Spleen (tissue), 11 donors: ENCODE measurements at regions not wholly inside any gene's neighbourhood (a gene's known extent, or its start where the extent isn't known, plus 50 kb on each side); places are given as distances from the start of the nearest gene placed in this dataset.

ENCODE experiments used
- DNase-seq: peaks from one replicate; pipeline ENCODE4 v3.0.0-alpha.2; 2020
- H3K27ac ChIP-seq, 8 donors: fragments of 200-600 bp; sonication (generic) in 7 of 8; 1 replicate in 4 of 8; 2 replicates in 4 of 8; pipeline versions ENCODE4 v1.5.0 to v1.8.0; 2016 to 2021; ENCODE audit warnings: inconsistent platforms in 4 of 8, mild to moderate bottlenecking in 4 of 8, moderate library complexity in 1 of 8
- H3K27me3 ChIP-seq, 7 donors: fragments of 200-600 bp; sonication (generic) in 6 of 7; replicated peaks in 1 of 7; 1 replicate in 4 of 7; 2 replicates in 3 of 7; pipeline versions ENCODE4 v1.5.0 to v1.8.0; 2016 to 2021; ENCODE audit warnings: inconsistent platforms in 3 of 7, mild to moderate bottlenecking in 1 of 7
- H3K36me3 ChIP-seq, 6 donors: fragments of 200-600 bp; sonication (generic) in 5 of 6; 1 replicate in 4 of 6; 2 replicates in 2 of 6; pipeline versions ENCODE4 v1.5.0 to v1.8.0; 2016 to 2021; ENCODE audit warnings: inconsistent platforms in 2 of 6
- H3K4me1 ChIP-seq, 6 donors: fragments of 200-600 bp; sonication (generic) in 5 of 6; 1 replicate in 3 of 6; 2 replicates in 3 of 6; pipeline versions ENCODE4 v1.5.0 to v1.8.0; 2016 to 2021; ENCODE audit warnings: inconsistent platforms in 3 of 6
- H3K4me3 ChIP-seq, 8 donors: fragments of 200-600 bp; sonication (generic) in 7 of 8; 1 replicate in 4 of 8; 2 replicates in 4 of 8; pipeline versions ENCODE4 v1.5.0 to v1.8.0; 2016 to 2021; ENCODE audit warnings: inconsistent platforms in 4 of 8, mild to moderate bottlenecking in 4 of 8, moderate library complexity in 2 of 8
- H3K9me3 ChIP-seq, 8 donors: fragments of 200-600 bp; sonication (generic) in 7 of 8; 1 replicate in 4 of 8; 2 replicates in 4 of 8; pipeline versions ENCODE4 v1.5.0 to v1.8.0; 2016 to 2021; ENCODE audit warnings: inconsistent platforms in 4 of 8
- CTCF ChIP-seq, 11 experiments: fragments of 200-600 bp in 7 of 11; fragments of 450-650 bp in 4 of 11; sonication (generic) in 4 of 11; IDR thresholded peaks in 8 of 11; conservative IDR thresholded peaks in 3 of 11; 1 replicate in 7 of 11; 2 replicates in 4 of 11; pipeline versions ENCODE4 v1.4.0 to v1.8.0; 2016 to 2021; ENCODE audit warnings: antibody characterized with exemption in 11 of 11, inconsistent platforms in 4 of 11, mild to moderate bottlenecking in 1 of 11
- POLR2A ChIP-seq, 3 donors: fragments of 450-650 bp; IDR thresholded peaks; one replicate each; pipeline ENCODE4 v1.5.1; 2017; ENCODE audit warnings: antibody characterized with exemption in 3 of 3, mild to moderate bottlenecking in 1 of 3
- POLR2AphosphoS5 ChIP-seq, 3 donors: sonication (generic); formaldehyde crosslinking; IDR thresholded peaks; one replicate each; pipeline ENCODE4 v1.5.1; 2017; ENCODE audit warnings: antibody characterized with exemption in 3 of 3
- WGBS, 5 donors: extraction: QIAGEN DNeasy Blood & Tissue Kit in 3 of 5; methylation state at CpG; one replicate each; pipeline versions ENCODE4 v1.1.5 to v1.1.7; 2013 to 2018; 5-methylcytosine and 5-hydroxymethylcytosine counted together
- intact Hi-C: fragments of 100-400 bp; cut with DNase I; formaldehyde crosslinking; loops from one replicate; pipeline ENCODE4 v1.15.0; 2023; ENCODE audit warnings: low total_unique reads
- donor health status: healthy with polysubstance abuse.
- donor health status: DM: no; HTN: no; CAD: no; lungs with moderate emphysema.
- donor health status: DM: no; HTN: no; CAD: no.
- donor health status: Bipolar disorder and iron deficiency.
- donor health status: healthy.
- donor health status: DM: no; HTN: no; CAD: no.
- donor health status: DM: yes; HTN: yes; CAD: no.

- H3K4me1 ChIP-seq: no peaks in the 10 kb centered on the region
- no peak overlapping the region for H3K4me3 ChIP-seq
- H3K27me3 ChIP-seq: peaks cover 0 to 13% (median 0%) of the 10 kb centered on the region in 7 donors
- 80 to 90% (median 86%) methylated on average over 1 of the region's 1 CpG for WGBS, 5 donors
- TF ChIP-seq POLR2A (IDR thresholded peaks at IDR 0.05) (no peak), POLR2AphosphoS5 (IDR thresholded peaks at IDR 0.05) (no peak), CTCF (IDR thresholded peaks at IDR 0.05 in 8 of 11, conservative IDR thresholded peaks at IDR 0.05 in 3 of 11) (no peak)
- H3K27ac ChIP-seq: no peak overlapping the region
- H3K9me3 ChIP-seq: no peaks in the 10 kb centered on the region
- intact Hi-C loops: no loop called here
- DNase-seq: no peak
- H3K36me3 ChIP-seq: no peaks in the 10 kb centered on the region
Observed at GRCh38 chr5:169356181-169356580, 55.2 kb upstream of the SLIT3 start.

GRCh38 chr5:169354921-169355320 lies 54.0 kb upstream of the SLIT3 start:
- Histone ChIP-seq H3K4me3 (no peak overlapping the region), H3K36me3 (no peaks in the 10 kb centered on the region), H3K27ac (no peak overlapping the region), H3K4me1 (no peaks in the 10 kb centered on the region), H3K27me3 (peaks cover 0 to 15% (median 0%) of the 10 kb centered on the region in 7 donors), H3K9me3 (no peaks in the 10 kb centered on the region)
- no peak for TF ChIP-seq POLR2AphosphoS5 (IDR thresholded peaks at IDR 0.05)
- no peak for TF ChIP-seq CTCF (IDR thresholded peaks at IDR 0.05 in 8 of 11, conservative IDR thresholded peaks at IDR 0.05 in 3 of 11)
- no peak for TF ChIP-seq POLR2A (IDR thresholded peaks at IDR 0.05)
- intact Hi-C loops: no loop called here
- 51 to 82% (median 68%) methylated on average over 2 of the region's 2 CpGs for WGBS, 5 donors
- DNase-seq: no peak

GRCh38 chr5:169354263-169354662 lies 53.3 kb upstream of the SLIT3 start:
- no peaks in the 10 kb centered on the region for H3K36me3 ChIP-seq
- no peak overlapping the region for H3K4me3 ChIP-seq
- TF ChIP-seq POLR2AphosphoS5 (IDR thresholded peaks at IDR 0.05): no peak
- no peak for TF ChIP-seq CTCF (IDR thresholded peaks at IDR 0.05 in 8 of 11, conservative IDR thresholded peaks at IDR 0.05 in 3 of 11)
- no peak for TF ChIP-seq POLR2A (IDR thresholded peaks at IDR 0.05)
- peaks cover 0 to 15% (median 0%) of the 10 kb centered on the region in 7 donors for H3K27me3 ChIP-seq
- H3K9me3 ChIP-seq: no peaks in the 10 kb centered on the region
- 71 to 94% (median 76%) methylated on average over 1 of the region's 1 CpG for WGBS, 5 donors
- H3K27ac ChIP-seq: no peak overlapping the region
- DNase-seq: no peak
- no peaks in the 10 kb centered on the region for H3K4me1 ChIP-seq
- intact Hi-C loops: no loop called here

GRCh38 chr5:169352901-169353300 lies 52.0 kb upstream of the SLIT3 start:
- H3K27ac ChIP-seq: no peak overlapping the region
- no peaks in the 10 kb centered on the region for H3K4me1 ChIP-seq
- no peak for DNase-seq
- no peak overlapping the region for H3K4me3 ChIP-seq
- WGBS, 5 donors: 81 to 92% (median 82%) methylated on average over 7 of the region's 7 CpGs
- TF ChIP-seq POLR2AphosphoS5 (IDR thresholded peaks at IDR 0.05) (no peak), CTCF (IDR thresholded peaks at IDR 0.05 in 8 of 11, conservative IDR thresholded peaks at IDR 0.05 in 3 of 11) (no peak), POLR2A (IDR thresholded peaks at IDR 0.05) (no peak)
- intact Hi-C loops: no loop called here
- H3K27me3 ChIP-seq: peaks cover 0 to 15% (median 0%) of the 10 kb centered on the region in 7 donors
- no peaks in the 10 kb centered on the region for H3K36me3 ChIP-seq
- no peaks in the 10 kb centered on the region for H3K9me3 ChIP-seq
